GM21717 (cell line): ENCODE measurements at regions not wholly inside any gene's neighbourhood (a gene's known extent, or its start where the extent isn't known, plus 50 kb on each side); places are given as distances from the start of the nearest gene placed in this dataset.
"Not testable (repeated sequence)": the region's sequence is repeated elsewhere in the genome, so short reads cannot be mapped to it uniquely, and the experiment has no call there.

ENCODE experiments used
- ATAC-seq: cut with Tn5 transposase; IDR thresholded peaks from one replicate; pipeline ENCODE4 v1.9.1; 2021; ENCODE audit warnings: mild to moderate bottlenecking, moderate library complexity; ENCODE audit not compliant: unreplicated experiment

DNA sequence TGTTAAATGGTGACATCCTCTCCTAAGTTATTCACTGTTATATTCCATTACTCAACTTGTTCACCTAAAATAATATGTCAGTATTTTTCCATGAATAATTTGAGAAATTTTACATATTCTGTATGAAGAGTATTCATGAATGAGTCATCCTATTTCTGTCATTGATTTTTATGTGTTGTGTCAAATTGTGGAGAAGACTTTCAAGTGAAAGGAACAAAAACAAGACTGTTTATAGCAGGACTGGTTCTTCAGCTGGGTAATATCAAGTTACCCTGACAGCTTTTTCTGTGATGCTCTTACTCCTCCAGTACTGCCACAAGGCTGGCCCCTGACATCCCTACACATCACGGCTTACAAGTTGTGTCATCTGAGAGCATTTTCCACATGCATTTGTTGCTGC, 847.7 kb downstream of the NCAM2 start:
- no peak for ATAC-seq

- no peak for ATAC-seq
Measured at GRCh38 chr21:21851205-21851604, 853.0 kb downstream of the NCAM2 start.

DNA sequence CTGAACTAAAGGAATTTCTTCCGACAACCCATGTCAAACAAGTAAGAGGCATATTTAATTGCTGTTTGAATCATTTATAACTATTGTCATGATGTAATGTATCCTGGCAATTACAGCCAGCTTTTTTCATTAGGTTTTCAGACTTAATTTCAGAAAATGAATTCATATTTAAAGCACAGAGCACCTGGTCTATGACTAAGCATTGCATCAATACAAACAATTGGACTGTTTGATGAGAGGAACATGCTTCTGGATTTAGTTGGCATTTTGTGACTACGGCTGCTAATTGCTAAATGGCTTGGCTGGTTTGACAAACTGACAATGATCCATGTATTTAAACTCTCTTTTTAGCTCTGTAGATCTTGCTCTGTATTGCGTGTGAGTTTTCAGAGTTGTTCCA, 853.4 kb downstream of the NCAM2 start:
- no peak for ATAC-seq

DNA sequence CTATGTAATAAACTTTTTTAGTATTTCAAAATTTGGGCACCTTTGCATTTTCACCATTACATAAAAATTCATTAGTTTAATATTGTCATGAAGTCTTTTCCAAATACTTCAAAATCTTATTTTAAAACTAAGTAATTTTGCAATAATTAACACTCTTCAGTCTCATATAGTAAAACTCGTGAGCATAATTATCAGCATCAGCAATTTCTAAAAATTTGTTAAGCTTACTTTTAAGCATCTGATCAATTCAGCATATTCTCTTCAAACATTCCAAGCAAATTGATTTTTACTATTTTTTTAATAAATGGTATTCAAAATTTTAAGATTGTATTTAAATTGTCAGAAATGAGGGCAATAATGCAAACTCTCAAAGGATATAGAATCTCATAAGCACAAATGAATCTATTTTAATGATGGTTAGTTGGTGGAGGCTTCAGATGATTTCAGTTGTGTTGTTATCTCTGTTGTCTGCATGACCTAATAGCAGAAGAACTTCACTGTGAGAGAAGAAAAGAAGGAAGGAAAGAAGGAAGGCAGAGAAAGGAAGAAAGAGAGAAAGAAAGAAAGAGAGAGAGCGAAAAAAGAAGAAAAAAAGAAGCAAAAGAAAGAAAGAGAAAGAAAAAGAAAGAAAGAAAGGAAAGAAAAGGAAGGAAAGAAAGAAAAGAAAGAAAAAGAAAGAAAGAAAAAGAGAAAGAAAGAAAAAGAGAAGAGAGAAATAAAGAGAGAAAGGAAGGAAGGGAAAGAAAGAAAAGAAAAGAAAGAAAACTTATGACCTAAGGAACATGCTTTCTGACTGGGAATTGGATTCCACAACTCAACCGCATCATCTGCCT, 860.5 kb downstream of the NCAM2 start:
- ATAC-seq: no peak

DNA sequence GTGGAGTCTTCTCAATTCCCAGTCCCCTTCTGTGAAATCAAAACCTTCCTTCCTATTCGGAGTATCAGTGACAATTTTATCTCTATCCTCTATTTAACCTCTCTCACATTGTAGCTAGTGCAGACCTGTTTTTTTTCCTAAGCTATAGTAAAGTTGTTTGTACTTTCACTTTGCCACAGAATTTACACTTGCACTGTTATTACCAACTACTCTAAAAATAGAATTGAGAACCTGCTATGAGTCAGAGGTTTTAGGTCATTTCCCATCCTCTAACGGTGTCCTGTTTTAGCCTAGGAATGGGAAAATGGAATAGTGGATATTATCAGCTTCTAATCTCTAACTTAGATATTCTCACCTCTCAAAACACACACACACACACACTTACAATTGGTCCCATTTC, 862.7 kb downstream of the NCAM2 start:
- ATAC-seq: no peak

- ATAC-seq: no peak
Measured at GRCh38 chr21:21864321-21864840, 866.2 kb downstream of the NCAM2 start.

- ATAC-seq: no peak
Measured at GRCh38 chr21:21897275-21897883, 899.2 kb downstream of the NCAM2 start.

DNA sequence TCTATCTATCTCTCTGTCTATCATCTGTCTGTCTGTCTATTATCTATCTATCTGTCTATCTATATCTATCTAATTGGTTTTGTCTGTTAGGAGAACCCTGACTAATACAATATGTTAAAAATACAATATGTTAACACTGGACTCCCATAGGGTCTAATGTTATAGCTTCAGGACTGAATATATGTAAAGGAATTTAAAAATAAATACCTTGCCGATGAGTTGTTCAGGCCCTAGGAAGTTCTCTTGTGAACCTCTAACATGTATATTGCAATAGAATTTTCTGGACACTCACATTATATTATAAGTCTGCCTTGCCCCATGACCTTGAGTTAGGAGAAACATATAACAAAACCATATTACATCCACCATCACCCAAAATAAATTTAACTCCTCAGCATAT, 900.6 kb downstream of the NCAM2 start:
- no peak for ATAC-seq

DNA sequence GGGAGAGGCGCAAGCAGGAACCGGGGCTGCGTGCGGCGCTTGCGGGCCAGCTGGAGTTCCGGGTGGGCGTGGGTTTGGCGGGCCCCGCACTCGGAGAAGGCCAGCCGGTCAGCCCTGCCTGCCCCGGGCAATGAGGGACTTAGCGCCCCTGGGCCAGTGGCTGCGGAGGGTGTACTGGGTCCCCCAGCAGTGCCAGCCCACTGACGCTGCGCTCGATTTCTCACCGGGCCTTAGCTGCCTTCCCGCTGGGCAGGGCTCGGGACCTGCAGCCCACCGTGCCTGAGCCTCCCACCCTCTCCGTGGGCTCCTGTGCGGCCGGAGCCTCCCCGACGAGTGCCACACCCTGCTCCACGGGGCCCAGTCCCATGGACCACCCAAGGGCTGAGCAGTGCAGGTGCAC, 904.2 kb downstream of the NCAM2 start:
- ATAC-seq: not testable (repeated sequence)

DNA sequence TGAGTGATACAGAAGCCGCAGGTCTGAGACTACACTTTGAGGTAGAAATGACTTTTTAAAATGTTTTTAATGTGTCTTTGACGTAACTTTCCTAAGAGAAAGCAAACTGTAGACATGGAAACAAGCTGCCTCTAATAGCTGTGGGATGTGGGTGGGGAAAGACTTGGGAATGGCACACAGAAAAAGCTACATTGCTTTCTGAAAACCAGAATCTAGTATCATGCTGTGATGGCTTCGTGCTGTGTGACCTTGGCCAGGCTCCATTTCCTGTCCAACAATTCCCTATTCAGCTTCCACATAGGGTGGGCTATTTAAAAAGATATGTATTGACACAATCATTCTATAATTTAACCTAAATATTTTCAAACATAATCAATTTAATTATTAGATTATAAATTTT, 909.1 kb downstream of the NCAM2 start:
- no peak for ATAC-seq

- no peak for ATAC-seq
Measured at GRCh38 chr21:21915816-21916215, 917.6 kb downstream of the NCAM2 start.

DNA sequence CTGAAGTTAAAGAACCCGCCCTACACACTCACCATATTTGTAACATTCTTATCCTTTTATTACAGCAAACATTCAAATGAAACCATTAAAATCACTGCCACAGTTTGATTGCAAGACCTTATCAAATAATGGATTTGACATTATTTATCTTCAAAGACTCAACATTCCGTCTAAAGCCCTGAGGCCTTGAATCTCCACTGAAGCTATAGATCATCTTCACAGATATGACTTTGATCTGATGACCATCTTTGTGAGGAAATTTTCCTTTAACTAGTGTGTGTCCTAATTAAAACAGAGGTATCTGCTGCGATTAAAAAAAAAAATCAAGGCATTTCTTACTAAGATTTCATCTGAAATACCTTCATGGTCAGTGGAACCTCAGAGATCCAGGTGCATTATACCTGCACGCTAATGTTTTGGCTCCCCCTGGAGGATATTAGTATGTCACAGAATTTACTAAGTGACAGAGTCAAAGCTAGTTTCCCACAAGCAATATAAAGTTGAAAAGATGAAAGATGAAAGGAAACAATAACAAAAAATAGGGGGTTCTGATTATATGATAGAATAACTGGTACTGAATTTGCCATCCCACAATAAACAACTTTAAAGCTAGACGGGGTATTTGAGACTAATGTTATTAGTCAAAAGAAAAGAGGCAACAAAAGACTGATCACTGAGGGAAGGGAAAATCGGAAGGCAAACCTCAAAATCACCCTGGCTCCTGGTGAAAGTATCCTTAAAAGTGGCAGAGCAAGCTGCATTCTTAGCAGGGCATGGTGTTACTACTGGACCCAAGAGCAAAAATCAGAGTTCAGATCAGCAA, 923.4 kb downstream of the NCAM2 start:
- ATAC-seq: no peak

- no peak for ATAC-seq
Measured at GRCh38 chr21:21929226-21929625, 931.0 kb downstream of the NCAM2 start.

GRCh38 chr21:21929789-21930188, 931.6 kb downstream of the NCAM2 start:
- no peak for ATAC-seq

DNA sequence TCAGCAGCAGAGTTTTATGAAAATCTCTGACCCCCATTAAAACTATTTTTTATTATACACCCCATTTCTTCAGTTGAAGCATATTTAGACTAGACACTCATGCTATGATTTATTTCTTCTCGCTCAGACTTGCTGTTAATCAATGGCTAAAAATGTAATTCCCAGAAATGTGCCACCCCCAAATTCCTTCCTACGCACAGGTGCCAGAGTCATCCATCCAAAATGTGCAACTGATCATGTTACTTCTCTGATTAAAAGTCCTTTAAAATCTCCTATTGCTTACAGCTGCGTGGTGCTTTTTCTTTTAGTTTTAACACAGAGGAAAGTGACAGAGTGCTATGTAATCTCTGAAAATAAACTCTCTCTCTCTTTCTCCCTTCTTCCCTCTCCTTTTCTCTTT, 954.4 kb downstream of the NCAM2 start:
- no peak for ATAC-seq

- ATAC-seq: no peak
Measured at GRCh38 chr21:21955204-21955603, 957.0 kb downstream of the NCAM2 start.

GRCh38 chr21:21957490-21957889, 959.3 kb downstream of the NCAM2 start:
- no peak for ATAC-seq

- ATAC-seq: no peak
Measured at GRCh38 chr21:21963911-21964310, 965.7 kb downstream of the NCAM2 start.

DNA sequence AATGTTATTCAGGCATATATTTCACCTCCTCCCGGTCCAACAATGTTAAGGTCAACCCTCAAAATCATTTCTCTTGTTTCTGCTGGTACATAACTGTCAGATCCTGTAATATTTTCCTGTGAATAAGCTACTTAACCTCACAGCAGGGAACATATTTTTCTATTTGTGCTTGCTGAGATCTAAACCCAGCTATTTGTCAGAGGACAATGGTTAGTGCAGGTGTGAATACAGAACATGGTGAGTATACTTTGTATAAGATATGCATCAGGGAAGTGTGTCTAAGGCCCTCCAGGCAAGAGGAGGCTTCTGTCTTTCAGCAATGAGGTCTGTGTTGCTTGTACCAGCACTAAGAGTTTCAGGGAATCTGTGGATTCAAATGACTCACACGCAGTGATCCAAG, 970.6 kb downstream of the NCAM2 start:
- no peak for ATAC-seq

- no peak for ATAC-seq
Measured at GRCh38 chr21:21969211-21969610, 971.0 kb downstream of the NCAM2 start.

GRCh38 chr21:21971384-21971783, 973.2 kb downstream of the NCAM2 start:
- no peak for ATAC-seq

- ATAC-seq: no peak
Measured at GRCh38 chr21:21973806-21974205, 975.6 kb downstream of the NCAM2 start.
